NCI-H345 treated with DMSO at 0.1 percent for 48 hours (cell line): ENCODE measurements at regions not wholly inside any gene's neighbourhood (a gene's known extent, or its start where the extent isn't known, plus 50 kb on each side); places are given as distances from the start of the nearest gene placed in this dataset.
"Not testable (repeated sequence)": the region's sequence is repeated elsewhere in the genome, so short reads cannot be mapped to it uniquely, and the experiment has no call there.

Experiments used
- DNase-seq: peaks from one replicate; lab custom pipeline; 2025; ENCODE audit not compliant: unreplicated experiment; lab: John Stamatoyannopoulos, UW

DNA sequence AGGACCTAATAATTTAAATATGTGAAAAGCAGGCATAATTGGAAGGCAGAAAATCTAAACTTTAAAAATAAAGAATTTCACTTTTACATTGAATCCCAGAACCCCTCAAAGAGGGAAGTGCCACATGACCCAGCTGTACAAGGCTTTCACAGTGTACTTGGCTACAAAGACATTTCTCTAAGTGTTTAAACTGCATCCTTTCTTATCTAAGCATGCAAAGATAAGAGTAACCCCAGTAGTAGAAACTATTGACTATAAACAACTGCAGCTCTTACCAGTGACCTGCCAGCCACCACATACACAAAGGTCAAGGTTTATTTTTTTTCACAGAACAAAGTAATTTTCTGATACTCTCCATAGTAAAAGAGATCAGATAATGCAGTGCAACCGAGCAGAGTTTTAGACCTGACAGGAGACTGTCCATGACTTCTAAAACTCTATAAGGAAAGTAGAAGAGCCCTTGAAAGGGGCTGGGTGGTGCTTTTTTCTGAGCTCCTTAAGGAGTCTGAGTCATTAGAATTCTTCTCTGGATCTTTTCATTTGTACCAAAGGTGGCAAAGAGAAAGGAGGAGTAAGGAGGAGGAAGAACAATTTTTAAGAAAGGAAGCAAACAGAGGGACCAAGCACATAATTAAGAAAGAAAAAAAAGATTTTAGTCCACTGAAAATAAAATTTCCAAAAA is 750.6 kb downstream of the PRIM2 start:
- DNase-seq, result not testable (repeated sequence)

DNA sequence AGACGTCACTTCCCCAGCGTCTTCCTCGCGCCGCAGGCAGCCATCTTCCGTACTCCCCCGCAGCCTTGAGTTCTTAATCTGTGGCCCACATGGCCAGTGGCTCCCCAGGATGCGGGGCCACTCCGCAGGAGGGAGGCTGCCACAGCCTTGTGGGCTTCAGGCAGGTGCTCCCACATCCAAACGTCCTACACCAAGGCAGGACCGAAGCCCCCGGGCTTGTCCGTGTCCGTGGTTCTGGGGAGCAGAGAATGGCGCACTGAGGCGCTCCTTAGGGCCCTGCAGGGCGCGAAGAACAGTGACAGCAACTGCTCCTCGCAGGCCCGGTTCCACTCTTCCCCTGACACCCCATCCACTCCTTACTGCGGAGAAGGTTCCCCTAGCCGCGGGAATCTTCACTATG is 755.8 kb downstream of the PRIM2 start:
- no peak for DNase-seq

DNA sequence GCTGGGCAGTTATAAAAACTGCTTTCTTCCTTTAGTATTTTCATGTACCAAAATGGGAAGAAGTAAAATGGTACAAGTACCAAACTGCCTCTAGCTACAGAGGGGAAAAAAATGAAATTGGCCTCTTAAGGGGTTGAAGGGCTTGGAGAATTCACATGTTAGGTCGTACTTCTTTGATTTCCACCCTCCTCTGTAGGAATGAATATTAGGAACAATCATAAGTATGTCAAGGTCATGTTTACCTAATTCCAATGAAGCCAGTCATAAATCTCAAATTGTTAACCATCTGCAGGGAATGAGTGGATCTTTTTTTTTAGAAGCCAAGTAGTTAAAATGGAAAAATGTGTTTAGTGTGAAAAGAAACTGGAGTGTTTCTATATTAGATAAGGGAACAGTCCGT is 772.6 kb downstream of the PRIM2 start:
- not testable (repeated sequence) for DNase-seq

DNA sequence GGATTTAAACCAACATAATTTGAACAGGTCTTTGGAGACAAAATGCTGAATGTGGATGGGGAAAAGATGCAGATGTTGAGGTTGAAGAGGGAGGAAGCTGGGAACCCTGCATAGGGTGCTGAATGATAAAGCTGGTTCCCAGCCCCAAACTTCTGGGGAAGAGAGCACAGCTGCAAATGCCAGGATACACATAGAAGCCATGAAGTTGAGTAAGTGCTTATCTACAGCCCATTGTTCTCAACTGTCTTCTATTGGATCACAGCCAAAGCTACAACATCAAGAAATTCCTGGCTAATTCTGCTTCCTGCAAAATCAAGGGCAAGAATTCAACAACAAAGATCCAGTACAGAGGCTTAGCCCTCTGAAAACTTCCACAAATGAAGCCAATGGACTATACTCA is 779.8 kb downstream of the PRIM2 start:
- DNase-seq, result not testable (repeated sequence)

DNA sequence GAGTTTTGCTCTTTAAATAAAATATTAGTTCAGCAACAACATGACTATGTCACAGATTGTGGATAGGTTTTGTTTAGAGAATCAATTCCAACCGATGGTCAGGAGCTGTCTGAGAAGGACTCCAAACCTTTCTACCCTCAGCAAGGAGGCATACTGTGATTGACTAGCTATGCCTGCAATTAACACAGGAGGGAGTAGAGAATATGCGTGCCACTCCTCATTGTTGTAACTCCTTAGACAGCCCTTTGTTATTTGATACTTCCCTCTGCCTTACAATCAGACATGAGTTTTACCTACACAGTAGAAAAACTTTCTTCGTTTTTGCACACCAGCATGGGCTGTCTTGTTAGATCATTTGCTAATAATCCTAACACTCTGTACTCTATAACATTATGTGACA is 796.5 kb downstream of the PRIM2 start:
- DNase-seq, result peak; percentile 2

DNA sequence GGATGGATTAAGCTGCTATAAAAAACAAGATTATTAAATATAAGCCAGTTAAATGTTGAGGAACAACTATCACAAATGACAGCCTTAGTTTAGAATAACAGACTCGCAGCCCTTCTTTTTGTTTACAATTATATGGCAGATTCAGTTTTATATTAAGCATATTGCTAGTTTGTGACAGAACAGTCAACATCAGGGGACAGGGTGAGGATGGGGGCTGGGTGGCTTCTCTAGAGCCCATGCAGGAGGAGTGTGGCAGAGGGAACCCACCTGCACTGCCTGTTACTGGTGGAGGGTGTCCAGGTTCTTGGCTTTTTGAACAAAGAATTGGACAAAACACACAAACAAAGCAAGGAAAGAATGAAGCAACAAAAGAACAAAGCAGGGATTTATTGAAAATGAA is 799.7 kb downstream of the PRIM2 start:
- DNase-seq, result not testable (repeated sequence)

DNA sequence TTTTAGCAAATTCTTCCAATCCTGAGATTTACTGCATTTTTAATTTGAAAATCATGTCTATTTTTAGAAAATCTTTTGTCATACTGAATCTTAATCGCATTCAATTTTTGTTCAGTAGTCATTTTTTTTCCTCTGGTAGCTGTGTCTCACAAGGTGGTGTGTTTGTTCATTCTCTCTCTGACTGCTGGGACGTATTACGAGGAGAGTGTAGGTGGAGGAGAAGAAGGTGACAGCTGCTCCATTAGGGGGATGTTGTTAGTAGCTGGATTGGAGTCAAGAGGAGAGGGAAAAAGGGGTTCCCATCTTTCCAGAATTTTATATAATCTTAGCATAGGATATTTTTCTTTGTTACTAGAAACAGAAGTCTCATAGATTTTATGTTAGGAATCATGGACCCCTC is 804.2 kb downstream of the PRIM2 start:
- not testable (repeated sequence) for DNase-seq

DNA sequence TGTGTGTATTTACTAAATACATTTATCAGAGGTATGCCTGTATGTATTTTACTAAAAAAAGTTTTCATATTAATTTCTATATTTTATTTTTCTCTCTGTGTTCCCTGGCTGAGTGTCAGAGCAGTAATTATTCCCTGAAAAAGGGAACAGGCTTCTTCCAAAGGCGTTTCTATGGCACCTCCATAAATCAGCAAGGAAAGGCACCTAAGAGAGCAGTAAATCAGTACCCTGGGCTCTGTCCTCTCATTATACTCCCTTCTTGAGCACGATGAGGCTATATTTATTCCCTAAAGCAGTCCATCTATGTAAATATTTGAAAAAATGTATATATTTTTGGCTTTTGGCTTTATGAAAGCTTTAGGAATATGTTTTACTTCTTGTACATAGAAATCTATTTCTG is 806.3 kb downstream of the PRIM2 start:
- DNase-seq, result not testable (repeated sequence)

DNA sequence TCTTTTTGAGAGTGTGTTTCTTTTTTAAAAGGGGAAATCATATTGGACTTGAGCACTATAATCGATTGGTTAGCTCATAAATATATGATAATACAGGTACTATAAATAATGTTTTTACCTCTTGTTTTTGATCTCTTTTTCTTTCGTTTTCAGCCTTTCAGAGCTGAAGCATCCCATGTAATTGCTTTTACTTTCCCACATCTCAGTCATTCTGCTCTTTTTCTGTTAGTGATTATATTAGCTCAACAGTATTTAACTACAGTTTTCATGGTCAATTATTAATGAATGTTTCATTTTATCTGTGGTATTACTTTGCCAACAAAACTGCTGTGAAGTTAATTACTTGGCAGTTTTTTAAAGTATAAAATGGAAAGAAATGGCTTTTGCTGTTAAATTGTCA is 811.1 kb downstream of the PRIM2 start:
- DNase-seq, result not testable (repeated sequence)

DNA sequence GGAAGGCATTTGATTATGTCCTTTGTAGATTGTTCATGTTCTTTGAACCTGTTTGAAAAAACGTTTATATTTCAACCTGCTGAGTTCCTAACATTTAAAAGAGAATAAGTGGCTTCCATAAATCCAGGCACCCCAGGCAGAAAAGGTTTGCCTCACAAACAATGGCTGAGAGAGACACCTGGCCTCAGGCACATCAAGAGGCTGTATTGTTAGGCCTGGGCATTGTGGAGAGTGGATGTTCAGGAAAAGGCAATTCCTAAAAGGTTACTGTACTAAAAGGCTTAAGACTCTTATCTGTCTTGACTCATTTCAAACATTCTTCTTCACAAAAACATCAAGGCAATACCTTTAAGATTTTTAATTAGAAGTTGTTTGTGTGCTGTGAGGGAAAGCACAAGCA is 811.7 kb downstream of the PRIM2 start:
- DNase-seq, result peak; percentile 66

DNA sequence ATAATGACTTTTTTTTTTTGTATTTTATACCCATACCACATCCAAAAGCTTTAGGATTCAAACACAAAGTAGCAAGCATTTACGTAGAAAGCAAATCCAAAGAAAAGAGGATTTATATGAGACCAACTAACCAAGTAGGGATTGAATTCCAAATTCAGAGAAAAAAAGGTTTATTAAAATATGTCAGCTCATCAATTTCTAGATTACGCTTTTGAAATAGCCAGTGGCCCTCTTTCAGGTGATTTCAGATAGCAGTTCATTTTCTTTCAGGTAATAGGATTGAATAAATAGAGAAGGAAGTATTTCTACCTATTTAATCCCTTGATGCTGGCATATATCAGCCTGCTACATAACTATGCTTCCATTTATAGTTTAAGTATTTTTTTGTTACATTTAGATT is 822.3 kb downstream of the PRIM2 start:
- not testable (repeated sequence) for DNase-seq

DNA sequence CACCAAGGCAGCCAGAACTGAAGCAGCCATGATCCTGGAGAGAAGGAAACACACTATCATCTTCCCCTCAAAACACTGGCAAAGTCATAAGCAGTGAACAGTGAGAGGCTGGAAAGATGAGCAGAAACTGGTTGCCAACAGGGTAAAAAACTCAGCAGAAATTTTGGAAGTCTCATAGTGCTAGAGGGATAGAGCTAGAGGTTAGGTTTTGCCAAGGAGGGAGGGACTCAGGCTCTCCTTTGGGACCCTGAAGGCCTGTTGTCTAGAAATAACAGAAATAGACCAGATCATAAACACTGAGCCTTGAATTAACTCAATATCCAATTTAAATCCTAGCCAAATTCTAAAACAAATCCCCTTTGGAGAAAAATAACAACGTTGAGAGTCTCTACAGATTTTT is 853.6 kb downstream of the PRIM2 start:
- not testable (repeated sequence) for DNase-seq

DNA sequence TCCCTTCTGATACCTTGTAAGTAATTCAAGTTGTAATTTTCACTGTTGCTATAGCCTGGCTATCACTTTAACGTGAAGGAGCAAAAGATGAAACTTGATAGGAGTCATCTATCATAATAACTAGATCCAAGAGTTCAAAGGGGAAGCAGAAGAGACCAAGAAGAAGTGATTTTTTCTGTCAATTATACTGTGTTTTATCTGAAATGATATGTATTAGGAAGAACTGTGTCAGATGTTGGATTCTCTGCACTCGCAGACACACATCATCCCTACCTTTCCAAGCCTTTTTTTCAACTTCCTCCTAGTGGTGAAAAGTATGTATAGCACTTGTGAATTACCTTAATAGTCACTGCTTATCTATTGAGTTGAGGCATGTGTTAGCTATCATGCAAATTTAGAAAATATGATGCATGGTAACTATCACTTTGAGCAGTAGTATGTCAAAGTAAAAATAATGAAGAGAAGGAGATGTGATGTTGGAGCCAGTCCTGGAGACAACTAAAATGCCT is 864.2 kb downstream of the PRIM2 start:
- not testable (repeated sequence) for DNase-seq

DNA sequence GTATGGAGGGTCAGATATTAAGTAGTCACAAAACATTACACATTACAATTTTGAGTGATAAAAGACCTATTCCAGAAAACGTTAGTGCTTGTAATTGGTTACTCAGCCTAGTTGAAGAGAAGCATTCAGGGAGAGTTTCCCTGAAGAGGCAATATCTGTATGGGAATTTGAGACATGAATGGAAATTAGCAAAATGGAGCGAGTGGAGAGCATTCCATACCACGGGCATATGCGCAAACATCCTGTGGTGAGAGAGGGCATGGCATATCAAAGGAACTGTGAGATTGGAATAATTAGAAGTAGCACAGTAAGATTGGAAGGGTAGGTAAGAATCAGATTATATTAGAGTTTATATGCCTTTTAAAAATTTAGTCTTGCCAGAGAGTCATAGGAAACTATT is 867.9 kb downstream of the PRIM2 start:
- not testable (repeated sequence) for DNase-seq

DNA sequence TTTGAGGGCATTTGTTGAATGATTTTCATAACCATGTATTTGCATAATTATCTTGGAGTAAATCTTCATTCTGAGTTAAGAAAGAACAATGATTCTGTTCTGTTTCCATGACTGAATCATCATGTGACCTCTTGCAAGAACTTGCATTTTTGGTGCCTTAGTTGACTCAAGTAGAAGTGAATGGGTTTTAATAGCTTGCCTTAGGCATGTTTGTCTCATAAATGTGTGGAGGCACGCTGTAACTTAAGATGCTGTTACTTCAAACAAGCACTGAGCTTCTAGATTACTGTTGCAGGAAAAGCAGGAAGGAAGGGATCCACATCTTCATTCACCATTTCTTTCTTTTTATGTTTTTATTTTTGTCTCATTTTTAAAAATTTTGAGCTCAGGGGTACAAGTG is 875.8 kb downstream of the PRIM2 start:
- not testable (repeated sequence) for DNase-seq

DNA sequence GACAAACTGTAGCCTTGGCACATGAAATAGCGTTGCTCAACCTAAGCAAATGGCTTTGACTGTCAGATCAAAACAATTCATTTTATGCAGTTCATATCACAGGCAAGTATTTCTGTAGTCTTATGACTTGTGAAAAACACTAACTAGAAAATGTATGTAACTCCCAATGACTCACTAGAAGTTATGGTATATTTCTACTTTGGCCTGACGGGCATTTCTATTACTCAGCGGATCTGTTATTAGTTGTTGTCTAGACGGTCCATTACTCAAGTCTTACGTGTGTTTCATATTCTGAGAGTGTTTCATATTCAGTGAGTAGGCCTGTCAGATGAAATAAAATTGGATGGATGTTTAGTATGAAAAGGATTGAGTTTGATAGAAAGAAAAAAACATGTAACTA is 880.9 kb downstream of the PRIM2 start:
- DNase-seq, result no peak

DNA sequence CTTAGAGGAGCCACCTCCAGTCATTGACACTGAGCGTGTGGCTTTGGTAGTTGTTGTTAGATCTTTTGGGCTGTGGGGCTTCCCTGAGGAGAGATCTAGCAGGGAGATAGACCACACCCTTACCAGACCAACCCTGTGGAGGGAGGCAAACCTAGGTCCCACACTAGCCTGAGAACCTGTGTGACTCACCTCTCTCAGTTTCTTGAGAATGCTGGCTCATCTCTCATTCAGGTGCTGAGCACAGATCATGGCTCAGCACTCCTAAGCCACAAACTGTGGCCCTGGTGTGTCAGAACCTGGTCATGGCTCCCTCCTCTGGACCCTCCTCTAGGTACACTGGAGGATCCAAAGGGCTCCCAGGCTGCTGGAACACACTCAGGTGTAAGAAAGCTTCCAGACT is 919.7 kb downstream of the PRIM2 start:
- DNase-seq, result not testable (repeated sequence)

DNA sequence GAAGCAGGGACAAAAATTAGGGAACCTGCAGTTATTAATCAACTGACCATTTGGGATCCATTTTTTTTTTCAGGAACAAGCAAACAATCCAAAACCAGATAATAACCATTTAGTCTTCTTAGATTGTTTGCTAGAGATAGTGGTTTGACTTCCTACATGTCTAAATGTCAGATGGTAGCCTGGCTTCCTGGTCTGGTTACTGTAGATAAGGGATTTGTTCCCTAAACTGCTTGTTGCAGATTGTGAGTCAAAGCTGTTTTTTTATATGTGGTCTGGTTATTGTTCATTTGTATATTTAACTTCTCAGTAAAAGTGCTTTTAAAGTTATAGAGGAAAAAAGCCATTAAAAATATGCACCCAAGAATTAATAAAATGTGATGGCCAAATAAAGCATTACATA is 921.0 kb downstream of the PRIM2 start:
- not testable (repeated sequence) for DNase-seq

DNA sequence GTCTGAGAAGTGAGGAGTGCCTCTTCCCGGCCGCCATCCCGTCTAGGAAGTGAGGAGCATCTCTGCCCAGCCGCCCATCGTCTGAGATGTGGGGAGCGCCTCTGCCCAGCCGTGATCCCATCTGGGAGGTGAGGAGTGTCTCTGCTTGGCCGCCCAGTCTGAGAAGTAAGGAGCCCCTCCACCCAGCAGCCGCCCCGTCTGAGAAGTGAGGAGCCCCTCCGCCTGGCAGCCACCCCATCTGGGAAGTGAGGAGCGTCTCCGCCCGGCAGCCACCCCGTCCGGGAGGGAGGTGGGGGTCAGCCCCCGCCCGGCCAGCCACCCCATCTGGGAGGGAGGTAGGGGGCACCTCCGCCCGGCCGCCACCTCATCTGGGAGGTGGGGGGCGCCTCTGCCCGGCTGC is 940.2 kb downstream of the PRIM2 start:
- DNase-seq, result not testable (repeated sequence)

DNA sequence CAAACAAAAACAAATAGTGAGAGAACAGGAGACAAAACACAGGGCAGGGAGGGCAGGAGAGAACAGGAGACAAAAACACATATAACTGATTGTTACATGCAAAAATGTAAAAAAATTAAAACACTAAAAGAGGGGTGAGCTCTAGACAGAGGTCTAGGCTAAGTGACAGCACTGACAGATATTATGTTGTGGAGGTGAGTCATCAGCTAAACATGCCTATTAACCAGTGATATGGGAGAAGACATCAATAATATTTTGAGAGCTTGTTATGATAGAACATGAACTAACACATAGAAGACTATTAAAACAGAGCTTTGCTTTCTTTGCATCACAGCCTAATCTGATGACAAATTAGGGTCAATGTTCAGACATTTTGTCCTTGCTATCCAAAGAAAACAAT is 972.7 kb downstream of the PRIM2 start:
- no peak for DNase-seq

DNA sequence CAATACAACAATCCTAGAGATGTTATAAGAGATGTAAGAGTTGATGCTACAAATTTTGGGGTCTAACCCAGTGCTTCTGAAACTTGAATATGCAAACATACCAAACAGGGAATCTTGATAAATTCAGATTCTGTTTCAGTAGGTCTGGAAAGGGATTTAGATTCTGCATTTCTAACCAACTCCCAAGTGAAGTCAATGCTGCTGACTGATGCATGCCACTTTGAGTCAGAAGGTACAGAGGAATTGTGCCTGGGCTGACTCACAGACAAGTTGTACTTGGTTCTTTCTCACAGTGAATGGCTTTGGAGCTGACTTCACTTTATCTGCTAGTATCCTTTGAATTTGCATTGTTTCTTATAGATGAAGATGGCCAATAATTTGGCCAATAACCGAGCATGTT is 973.9 kb downstream of the PRIM2 start:
- not testable (repeated sequence) for DNase-seq

DNA sequence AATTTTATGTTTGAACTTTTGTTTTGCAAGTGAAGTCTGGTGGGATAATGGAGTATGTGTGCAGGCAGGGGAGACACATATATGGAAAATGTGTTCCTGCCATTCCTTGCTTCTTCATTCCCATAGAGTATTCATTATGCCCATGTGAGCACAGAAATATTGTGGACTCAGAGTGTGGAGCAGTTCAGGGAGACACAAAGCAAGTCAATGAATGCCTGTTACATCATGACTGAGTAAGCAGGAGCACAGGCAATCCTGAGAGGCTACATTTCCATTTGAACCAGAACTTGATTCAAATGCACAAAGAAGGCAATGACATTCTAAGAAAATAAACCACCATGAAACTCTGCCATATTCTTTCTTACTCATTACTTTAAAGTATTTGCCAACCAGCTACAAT is 990.5 kb downstream of the PRIM2 start:
- not testable (repeated sequence) for DNase-seq

DNA sequence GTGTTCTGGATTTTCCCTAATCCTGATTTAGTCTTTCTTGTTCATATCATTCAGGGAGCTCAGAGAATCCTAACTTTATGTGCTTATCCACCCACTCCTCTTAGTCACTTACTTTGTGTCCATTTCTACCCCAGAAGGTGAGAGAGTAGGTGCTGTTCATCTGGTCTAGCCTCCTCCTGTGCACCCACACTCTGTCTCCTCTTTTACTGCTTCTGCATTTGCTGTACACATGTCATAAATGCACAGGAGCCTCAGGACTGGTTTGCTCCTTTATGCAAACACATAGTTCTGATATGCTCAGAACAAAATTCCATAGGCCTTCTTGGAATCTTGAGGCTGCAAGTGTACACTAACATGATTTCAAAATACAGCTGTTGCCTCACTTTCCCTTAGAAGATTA is 1014.7 kb downstream of the PRIM2 start:
- not testable (repeated sequence) for DNase-seq
